ENCODE measurements at regions not wholly inside any gene's neighbourhood (a gene's known extent, or its start where the extent isn't known, plus 50 kb on each side); places are given as distances from the start of the nearest gene placed in this dataset.
A peak's percentile ranks its signal among the peaks of the same experiment; 100 is the strongest.

GRCh38 chr10:105681051-105681450 lies 1040.0 kb downstream of the SORCS3 start:
- Histone ChIP-seq H3K36me3 (ENCODE audit: insufficient read depth, insufficient read length, low read length) (no peaks in the 10 kb centered on the region), H3K4me3 (ENCODE audit: insufficient read length, low read depth) (no peak overlapping the region), H3K9me3 (ENCODE audit: insufficient read depth, low read length) (no peaks in the 10 kb centered on the region), H3K27me3 (ENCODE audit: insufficient read depth, insufficient read length) (no peaks in the 10 kb centered on the region), H3K4me1 (ENCODE audit: insufficient read depth, insufficient read length) (no peaks in the 10 kb centered on the region), H3K9ac (ENCODE audit: insufficient read length, low read depth) (no peak overlapping the region)
- TF ChIP-seq ZNF274 (IDR thresholded peaks at IDR 0.05; ENCODE audit: low read depth, low read length) (no peak), SUZ12 (IDR thresholded peaks at IDR 0.05; ENCODE audit: extremely low read depth, insufficient read depth, insufficient read length) (no peak), YY1 (IDR thresholded peaks at IDR 0.05; ENCODE audit: insufficient read depth, insufficient read length) (no peak)
- no peak for DNase-seq (ENCODE audit: low read depth, low spot score)

DNA sequence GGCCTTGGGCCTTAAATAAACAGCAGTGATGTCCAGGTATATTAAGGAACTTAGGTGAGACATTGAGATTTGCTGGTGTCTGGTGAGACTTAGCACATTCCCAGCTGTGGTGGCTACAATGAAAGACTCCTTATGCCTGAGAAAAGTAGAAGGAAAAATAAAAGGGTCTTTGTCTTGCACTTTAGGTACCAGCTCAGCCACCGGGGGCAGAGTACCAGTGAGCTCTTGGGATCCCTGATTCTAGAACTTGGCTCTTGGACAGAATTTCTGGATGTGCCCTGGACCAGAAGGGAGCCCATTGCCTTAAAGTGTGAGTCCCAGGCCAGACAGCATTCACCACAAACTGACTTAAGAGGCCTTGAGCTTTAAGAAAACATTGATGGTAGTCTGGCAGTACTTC lies 1038.7 kb downstream of the SORCS3 start:
- Histone ChIP-seq H3K9ac (ENCODE audit: insufficient read length, low read depth) (no peak overlapping the region), H3K36me3 (ENCODE audit: insufficient read depth, insufficient read length, low read length) (no peaks in the 10 kb centered on the region), H3K9me3 (ENCODE audit: insufficient read depth, low read length) (no peaks in the 10 kb centered on the region), H3K4me3 (ENCODE audit: insufficient read length, low read depth) (no peak overlapping the region), H3K27me3 (ENCODE audit: insufficient read depth, insufficient read length) (no peaks in the 10 kb centered on the region), H3K4me1 (ENCODE audit: insufficient read depth, insufficient read length) (no peaks in the 10 kb centered on the region)
- no peak for DNase-seq (ENCODE audit: low read depth, low spot score)
- TF ChIP-seq ZNF274 (IDR thresholded peaks at IDR 0.05; ENCODE audit: low read depth, low read length): no peak

DNA sequence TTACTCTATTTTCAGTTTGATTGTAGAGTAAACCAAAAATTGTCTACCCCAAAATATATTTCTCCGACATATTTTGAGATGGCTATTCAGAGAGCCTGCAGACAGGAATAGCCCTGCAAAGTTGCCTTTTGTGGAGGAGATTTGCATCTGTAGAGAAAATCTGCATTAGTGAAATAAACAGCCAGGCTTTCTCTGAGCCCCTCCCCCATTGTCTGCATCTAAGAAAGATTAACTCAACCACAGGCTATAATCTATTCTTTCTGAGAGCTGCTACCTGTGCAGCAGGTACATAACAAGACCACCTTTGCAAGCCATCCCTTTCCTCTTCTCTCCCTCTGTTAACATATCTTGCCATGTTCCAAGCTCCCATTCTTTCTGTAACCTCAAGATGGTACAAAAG lies 1034.2 kb downstream of the SORCS3 start:
- Histone ChIP-seq H3K9me3 (ENCODE audit: insufficient read depth, low read length) (no peaks in the 10 kb centered on the region; the same call in 1 of the 2 replicates), H3K27me3 (ENCODE audit: insufficient read depth, insufficient read length) (no peaks in the 10 kb centered on the region), H3K4me3 (ENCODE audit: insufficient read length, low read depth) (no peak overlapping the region), H3K36me3 (ENCODE audit: insufficient read depth, insufficient read length, low read length) (no peaks in the 10 kb centered on the region), H3K4me1 (ENCODE audit: insufficient read depth, insufficient read length) (no peaks in the 10 kb centered on the region), H3K9ac (ENCODE audit: insufficient read length, low read depth) (no peak overlapping the region)
- peak; percentile 18 for DNase-seq (ENCODE audit: low read depth, low spot score)
- TF ChIP-seq YY1 (IDR thresholded peaks at IDR 0.05; ENCODE audit: insufficient read depth, insufficient read length): no peak
- no peak for TF ChIP-seq ZNF274 (IDR thresholded peaks at IDR 0.05; ENCODE audit: low read depth, low read length)
- TF ChIP-seq SUZ12 (IDR thresholded peaks at IDR 0.05; ENCODE audit: extremely low read depth, insufficient read depth, insufficient read length): no peak

- DNase-seq (ENCODE audit: low read depth, low spot score): no peak
- Histone ChIP-seq H3K36me3 (ENCODE audit: insufficient read depth, insufficient read length, low read length) (no peaks in the 10 kb centered on the region), H3K9me3 (ENCODE audit: insufficient read depth, low read length) (no peaks in the 10 kb centered on the region; the same call in 1 of the 2 replicates), H3K27me3 (ENCODE audit: insufficient read depth, insufficient read length) (no peaks in the 10 kb centered on the region), H3K9ac (ENCODE audit: insufficient read length, low read depth) (no peak overlapping the region), H3K4me3 (ENCODE audit: insufficient read length, low read depth) (no peak overlapping the region), H3K4me1 (ENCODE audit: insufficient read depth, insufficient read length) (no peaks in the 10 kb centered on the region)
- no peak for TF ChIP-seq ZNF274 (IDR thresholded peaks at IDR 0.05; ENCODE audit: low read depth, low read length)
- no peak for TF ChIP-seq SUZ12 (IDR thresholded peaks at IDR 0.05; ENCODE audit: extremely low read depth, insufficient read depth, insufficient read length)
- TF ChIP-seq YY1 (IDR thresholded peaks at IDR 0.05; ENCODE audit: insufficient read depth, insufficient read length): no peak
Measured at GRCh38 chr10:105674448-105674847, 1033.4 kb downstream of the SORCS3 start.

- DNase-seq (ENCODE audit: low read depth, low spot score): no peak
- Histone ChIP-seq H3K36me3 (ENCODE audit: insufficient read depth, insufficient read length, low read length) (no peaks in the 10 kb centered on the region), H3K9ac (ENCODE audit: insufficient read length, low read depth) (no peak overlapping the region), H3K4me1 (ENCODE audit: insufficient read depth, insufficient read length) (no peaks in the 10 kb centered on the region), H3K9me3 (ENCODE audit: insufficient read depth, low read length) (no peaks in the 10 kb centered on the region), H3K4me3 (ENCODE audit: insufficient read length, low read depth) (no peak overlapping the region), H3K27me3 (ENCODE audit: insufficient read depth, insufficient read length) (no peaks in the 10 kb centered on the region)
- TF ChIP-seq YY1 (IDR thresholded peaks at IDR 0.05; ENCODE audit: insufficient read depth, insufficient read length) (no peak), ZNF274 (IDR thresholded peaks at IDR 0.05; ENCODE audit: low read depth, low read length) (no peak), SUZ12 (IDR thresholded peaks at IDR 0.05; ENCODE audit: extremely low read depth, insufficient read depth, insufficient read length) (no peak)
Measured at GRCh38 chr10:105658696-105659095, 1017.6 kb downstream of the SORCS3 start.

GRCh38 chr10:105656856-105657255 lies 1015.8 kb downstream of the SORCS3 start:
- DNase-seq (ENCODE audit: low read depth, low spot score): peak; percentile 20
- TF ChIP-seq YY1 (IDR thresholded peaks at IDR 0.05; ENCODE audit: insufficient read depth, insufficient read length): no peak
- no peak for TF ChIP-seq ZNF274 (IDR thresholded peaks at IDR 0.05; ENCODE audit: low read depth, low read length)
- no peak for TF ChIP-seq SUZ12 (IDR thresholded peaks at IDR 0.05; ENCODE audit: extremely low read depth, insufficient read depth, insufficient read length)
- H3K4me1 ChIP-seq (ENCODE audit: insufficient read depth, insufficient read length): no peaks in the 10 kb centered on the region
- H3K9ac ChIP-seq (ENCODE audit: insufficient read length, low read depth): no peak overlapping the region
- no peaks in the 10 kb centered on the region for H3K9me3 ChIP-seq (ENCODE audit: insufficient read depth, low read length)
- no peaks in the 10 kb centered on the region for H3K36me3 ChIP-seq (ENCODE audit: insufficient read depth, insufficient read length, low read length)
- no peak overlapping the region for H3K4me3 ChIP-seq (ENCODE audit: insufficient read length, low read depth)
- no peaks in the 10 kb centered on the region for H3K27me3 ChIP-seq (ENCODE audit: insufficient read depth, insufficient read length)

- no peak for TF ChIP-seq YY1 (IDR thresholded peaks at IDR 0.05; ENCODE audit: insufficient read depth, insufficient read length)
- no peak for TF ChIP-seq SUZ12 (IDR thresholded peaks at IDR 0.05; ENCODE audit: extremely low read depth, insufficient read depth, insufficient read length)
- TF ChIP-seq ZNF274 (IDR thresholded peaks at IDR 0.05; ENCODE audit: low read depth, low read length): no peak
- Histone ChIP-seq H3K36me3 (ENCODE audit: insufficient read depth, insufficient read length, low read length) (no peaks in the 10 kb centered on the region), H3K9me3 (ENCODE audit: insufficient read depth, low read length) (no peaks in the 10 kb centered on the region), H3K27me3 (ENCODE audit: insufficient read depth, insufficient read length) (no peaks in the 10 kb centered on the region), H3K4me1 (ENCODE audit: insufficient read depth, insufficient read length) (no peaks in the 10 kb centered on the region), H3K4me3 (ENCODE audit: insufficient read length, low read depth) (no peak overlapping the region), H3K9ac (ENCODE audit: insufficient read length, low read depth) (no peak overlapping the region)
- no peak for DNase-seq (ENCODE audit: low read depth, low spot score)
Measured at GRCh38 chr10:105650306-105650705, 1009.2 kb downstream of the SORCS3 start.

DNA sequence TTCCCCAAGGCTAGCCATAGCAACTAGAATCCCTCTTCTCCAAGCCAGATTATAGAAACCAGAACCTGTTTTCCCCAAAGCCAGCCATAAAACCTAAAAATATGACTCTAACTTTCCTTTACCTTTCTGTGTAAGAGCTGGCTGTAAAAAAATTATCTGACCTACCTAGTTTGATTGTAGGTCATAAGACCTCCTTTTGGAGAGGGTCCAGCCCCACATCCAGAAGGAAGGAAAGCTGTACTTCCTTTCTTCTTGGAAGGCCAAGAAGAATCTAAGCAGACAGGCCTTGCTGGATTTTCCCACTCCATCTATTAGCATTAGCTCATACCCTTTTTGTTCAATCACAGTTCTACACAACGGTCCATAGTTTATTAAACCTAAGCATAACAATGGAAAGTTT lies 1006.3 kb downstream of the SORCS3 start:
- Histone ChIP-seq H3K4me1 (ENCODE audit: insufficient read depth, insufficient read length) (no peaks in the 10 kb centered on the region), H3K36me3 (ENCODE audit: insufficient read depth, insufficient read length, low read length) (no peaks in the 10 kb centered on the region), H3K27me3 (ENCODE audit: insufficient read depth, insufficient read length) (no peaks in the 10 kb centered on the region), H3K9ac (ENCODE audit: insufficient read length, low read depth) (no peak overlapping the region), H3K9me3 (ENCODE audit: insufficient read depth, low read length) (no peaks in the 10 kb centered on the region), H3K4me3 (ENCODE audit: insufficient read length, low read depth) (no peak overlapping the region)
- DNase-seq (ENCODE audit: low read depth, low spot score): no peak
- TF ChIP-seq SUZ12 (IDR thresholded peaks at IDR 0.05; ENCODE audit: extremely low read depth, insufficient read depth, insufficient read length) (no peak), ZNF274 (IDR thresholded peaks at IDR 0.05; ENCODE audit: low read depth, low read length) (no peak), YY1 (IDR thresholded peaks at IDR 0.05; ENCODE audit: insufficient read depth, insufficient read length) (no peak)

Data from NT2/D1 (cell line).